ENCODE measurements at regions not wholly inside any gene's neighbourhood (a gene's known extent, or its start where the extent isn't known, plus 50 kb on each side); places are given as distances from the start of the nearest gene placed in this dataset.
"Not testable (repeated sequence)": the region's sequence is repeated elsewhere in the genome, so short reads cannot be mapped to it uniquely, and the experiment has no call there.

GRCh38 chr9:38478211-38478610 is 54.0 kb upstream of the IGFBPL1 start:
- Mint-ChIP-seq H3K4me1 (ENCODE audit: low read depth) (no peaks in the 10 kb centered on the region), H3K27ac (ENCODE audit: unreplicated experiment) (no peak overlapping the region), H3K27me3 (ENCODE audit: low read depth) (peaks cover under 1% of the 10 kb centered on the region), H3K4me3 (ENCODE audit: unreplicated experiment) (no peak overlapping the region), H3K36me3 (ENCODE audit: low read depth) (peaks cover 6% of the 10 kb centered on the region), H3K9me3 (ENCODE audit: low read depth) (peaks cover 13% of the 10 kb centered on the region)
- no peak for TF ChIP-seq CTCF (IDR thresholded peaks at IDR 0.05)
- no peak for DNase-seq (ENCODE audit: low spot score)

GRCh38 chr9:38474476-38474875 is 50.2 kb upstream of the IGFBPL1 start:
- H3K4me3 Mint-ChIP-seq (ENCODE audit: unreplicated experiment); H3K4me1 Mint-ChIP-seq (ENCODE audit: low read depth); H3K36me3 Mint-ChIP-seq (ENCODE audit: low read depth); H3K27ac Mint-ChIP-seq (ENCODE audit: unreplicated experiment); DNase-seq (ENCODE audit: low spot score); H3K27me3 Mint-ChIP-seq (ENCODE audit: low read depth): not testable (repeated sequence)
- peaks cover 13% of the 10 kb centered on the region for H3K9me3 Mint-ChIP-seq (ENCODE audit: low read depth)
